ENCODE measurements at regions not wholly inside any gene's neighbourhood (a gene's known extent, or its start where the extent isn't known, plus 50 kb on each side); places are given as distances from the start of the nearest gene placed in this dataset.

DNA sequence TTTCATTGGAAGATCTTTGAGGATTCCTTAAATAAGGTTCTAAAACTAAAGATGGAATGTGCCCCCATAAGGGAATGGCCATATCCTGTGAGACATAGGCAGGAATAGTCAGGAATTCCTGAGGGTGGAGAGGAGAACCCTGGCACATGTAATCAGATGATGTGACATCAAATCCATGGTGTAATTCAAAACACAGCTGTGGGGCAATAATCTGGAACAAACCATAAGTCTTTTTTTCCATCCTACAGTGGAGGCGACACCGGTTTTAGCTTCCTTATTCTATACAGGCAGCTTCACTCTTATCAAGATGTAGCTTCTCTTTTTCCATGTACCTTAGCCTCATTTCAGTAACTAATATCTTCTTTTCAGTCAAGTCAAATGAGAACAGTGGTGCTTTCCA, 133.6 kb upstream of the CITED2 start:
- DNase-seq, result no peak

DNA sequence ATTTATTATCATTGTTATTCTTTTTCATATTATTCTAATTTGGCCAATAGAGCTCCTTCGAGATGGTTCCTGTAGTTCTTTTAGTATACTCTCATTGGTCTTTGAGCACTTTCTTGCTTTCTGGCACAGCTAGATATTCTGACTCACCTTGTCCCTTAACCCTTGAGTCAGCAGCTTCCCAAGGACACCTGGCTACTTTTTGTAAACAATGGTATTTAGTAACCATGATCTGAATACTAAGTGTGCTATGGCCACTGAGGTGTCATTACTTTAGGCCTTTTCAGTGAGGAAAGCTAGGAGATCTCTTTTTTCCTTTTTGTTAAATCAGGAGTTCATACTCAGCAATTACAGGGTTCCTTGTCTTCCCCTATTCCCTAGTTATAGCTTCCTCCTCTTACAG, 126.5 kb upstream of the CITED2 start:
- DNase-seq, result no peak

GRCh38 chr6:139498715-139499114, 124.3 kb upstream of the CITED2 start:
- no peak for DNase-seq

DNA sequence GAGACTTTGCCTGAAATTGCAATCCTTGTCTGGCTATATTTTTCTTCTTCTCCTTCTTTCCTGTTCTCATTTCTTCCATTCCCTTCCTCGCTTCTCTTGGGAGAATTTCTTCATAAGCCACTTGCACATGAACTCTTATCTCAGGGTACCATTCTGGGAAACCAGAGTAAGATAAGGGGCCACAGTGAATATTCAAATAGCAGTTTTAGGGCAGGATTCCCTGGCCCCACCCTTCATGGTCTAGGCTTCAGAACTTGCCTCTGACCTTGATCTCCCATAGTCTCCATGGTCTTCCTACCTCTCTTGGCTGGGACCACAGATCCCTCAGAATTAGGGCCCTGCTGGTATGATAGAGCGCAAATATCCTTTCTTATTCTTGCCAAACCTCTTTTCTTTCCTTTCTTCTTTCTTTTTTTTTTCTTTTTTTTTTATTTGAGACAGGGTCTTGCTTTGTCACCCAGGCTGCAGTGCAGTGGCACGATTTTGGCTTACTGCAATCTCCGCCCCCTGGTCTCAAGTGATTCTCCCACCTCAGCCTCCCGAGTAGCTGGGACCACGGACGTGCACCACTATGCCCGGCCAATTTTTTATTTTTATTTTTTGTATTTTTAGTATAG, 123.0 kb upstream of the CITED2 start:
- DNase-seq, result no peak

- no peak for DNase-seq
These were observed 122.4 kb upstream of the CITED2 start for GRCh38 chr6:139496654-139497344.

- DNase-seq, result no peak
These were observed 120.0 kb upstream of the CITED2 start for GRCh38 chr6:139494376-139494990.

GRCh38 chr6:139490482-139490881, 116.0 kb upstream of the CITED2 start:
- no peak for DNase-seq

- no peak for DNase-seq
These were observed 112.0 kb upstream of the CITED2 start for GRCh38 chr6:139486476-139486799.

DNA sequence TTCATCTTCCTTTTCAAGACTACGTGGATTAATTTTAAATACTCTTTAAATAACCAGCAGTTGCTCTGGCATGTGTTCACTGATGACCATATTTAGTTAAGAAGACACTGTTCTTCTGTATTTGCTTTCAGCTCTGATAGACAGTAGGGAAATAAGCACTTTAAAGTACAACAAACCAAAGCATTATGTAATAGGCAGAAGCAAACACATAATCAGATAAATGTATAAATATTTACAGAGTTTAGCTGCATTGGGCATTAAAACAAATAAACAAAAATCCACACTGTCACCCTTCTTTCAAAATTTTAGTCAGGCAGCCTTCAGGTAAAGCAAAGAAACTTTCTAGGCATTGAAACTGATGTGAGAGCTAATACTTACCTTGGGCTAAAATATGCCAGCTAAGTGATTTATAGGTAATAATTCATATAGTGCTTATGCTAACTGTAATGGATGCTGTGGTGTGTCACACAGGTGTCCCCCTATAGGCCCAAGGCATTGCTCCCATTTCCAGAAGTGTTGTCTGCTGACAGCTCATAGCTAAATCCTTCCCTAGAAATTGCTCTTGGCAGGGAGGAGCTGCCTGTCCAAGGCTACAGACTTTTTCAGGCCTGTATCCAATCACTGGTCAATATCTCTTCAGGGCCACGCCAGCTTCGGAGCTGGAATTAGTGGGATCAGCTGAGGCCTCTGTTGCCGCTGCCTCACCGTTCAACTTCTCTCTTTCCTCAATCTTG, 111.5 kb upstream of the CITED2 start:
- no peak for DNase-seq

- no peak for DNase-seq
These were observed 110.7 kb upstream of the CITED2 start for GRCh38 chr6:139485185-139485584.

DNA sequence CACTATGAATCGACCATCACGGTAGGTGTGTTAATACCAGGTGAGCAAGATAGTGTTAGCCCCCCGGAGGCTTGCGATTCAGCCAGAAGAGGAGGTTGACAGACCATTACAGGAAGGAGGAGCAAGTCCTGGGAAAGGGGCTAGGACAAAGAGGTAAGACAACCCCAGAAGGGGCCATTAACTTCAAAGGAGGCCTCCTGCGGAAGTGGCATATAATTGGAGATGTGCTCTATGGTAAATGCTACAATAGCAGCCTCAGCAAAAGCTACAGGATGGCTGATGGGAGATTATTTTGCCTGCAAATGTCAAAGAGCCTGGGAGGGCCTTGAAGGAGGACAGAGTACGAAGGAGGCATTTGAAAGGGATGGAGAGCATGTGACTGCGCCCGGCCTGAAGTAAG, 108.6 kb upstream of the CITED2 start:
- DNase-seq, result no peak

DNA sequence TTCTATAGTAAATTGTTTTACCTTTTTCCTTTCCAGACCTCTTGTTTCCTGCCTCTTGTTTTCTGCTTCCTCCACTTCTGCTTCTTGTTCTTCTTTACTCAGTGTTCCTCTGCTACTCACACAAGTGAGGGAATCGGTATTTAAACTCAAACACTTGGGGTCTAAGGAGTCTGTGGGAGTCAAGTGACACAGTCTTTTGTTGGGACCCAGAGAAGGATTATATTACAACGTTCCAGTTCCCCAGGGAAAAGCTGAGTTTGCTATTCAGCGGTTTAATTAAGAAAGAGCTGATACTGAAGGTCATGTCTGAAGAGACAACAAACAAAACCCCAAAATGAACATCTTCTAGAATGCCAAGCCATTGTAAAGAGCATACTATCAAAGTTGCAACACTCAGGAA, 107.8 kb upstream of the CITED2 start:
- DNase-seq, result peak in 1 of 3 experiments; percentile 43

GRCh38 chr6:139480356-139481165, 106.1 kb upstream of the CITED2 start:
- no peak for DNase-seq

GRCh38 chr6:139479433-139480222, 105.2 kb upstream of the CITED2 start:
- DNase-seq, result no peak

DNA sequence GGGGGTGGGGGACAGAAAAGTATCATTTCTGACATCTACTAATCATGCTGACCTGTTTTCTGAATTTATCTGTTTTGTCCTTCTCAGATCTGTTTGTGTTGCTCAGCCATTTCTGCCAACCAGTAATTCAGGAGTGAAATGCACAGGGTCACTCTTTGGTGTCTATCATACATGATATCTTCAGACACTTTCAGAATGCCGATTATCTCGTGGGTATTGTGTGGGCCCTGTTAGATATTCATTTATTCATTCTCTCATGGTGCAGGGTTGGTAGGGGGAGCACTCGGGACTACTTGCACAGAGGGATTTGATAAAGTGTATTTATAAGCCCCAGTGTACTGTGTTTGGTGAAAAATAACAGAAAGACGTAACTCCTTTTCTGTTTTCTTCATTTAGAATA, 101.2 kb upstream of the CITED2 start:
- DNase-seq, result peak in 1 of 3 experiments; percentile 65

DNA sequence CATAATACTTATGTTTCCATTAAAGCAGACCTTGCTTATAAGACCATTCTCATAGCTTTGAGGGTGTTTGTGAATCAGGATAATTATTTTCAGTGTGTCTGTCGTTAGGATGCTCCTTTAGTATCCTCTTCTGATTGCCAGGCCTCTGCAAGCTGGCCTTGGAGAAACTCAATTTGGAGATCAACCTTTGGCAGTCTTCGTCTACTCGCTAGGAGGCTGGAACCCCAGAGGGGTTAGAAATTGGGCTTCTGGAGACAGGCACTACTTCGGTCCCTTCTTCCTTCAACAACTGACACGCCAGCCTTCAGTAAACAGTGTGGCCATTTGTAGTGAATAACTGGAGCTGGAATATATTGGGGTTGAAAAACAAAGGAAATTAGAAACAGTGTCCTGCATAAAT, 100.8 kb upstream of the CITED2 start:
- peak in 2 of 3 experiments; percentile 39 to 78 for DNase-seq

DNA sequence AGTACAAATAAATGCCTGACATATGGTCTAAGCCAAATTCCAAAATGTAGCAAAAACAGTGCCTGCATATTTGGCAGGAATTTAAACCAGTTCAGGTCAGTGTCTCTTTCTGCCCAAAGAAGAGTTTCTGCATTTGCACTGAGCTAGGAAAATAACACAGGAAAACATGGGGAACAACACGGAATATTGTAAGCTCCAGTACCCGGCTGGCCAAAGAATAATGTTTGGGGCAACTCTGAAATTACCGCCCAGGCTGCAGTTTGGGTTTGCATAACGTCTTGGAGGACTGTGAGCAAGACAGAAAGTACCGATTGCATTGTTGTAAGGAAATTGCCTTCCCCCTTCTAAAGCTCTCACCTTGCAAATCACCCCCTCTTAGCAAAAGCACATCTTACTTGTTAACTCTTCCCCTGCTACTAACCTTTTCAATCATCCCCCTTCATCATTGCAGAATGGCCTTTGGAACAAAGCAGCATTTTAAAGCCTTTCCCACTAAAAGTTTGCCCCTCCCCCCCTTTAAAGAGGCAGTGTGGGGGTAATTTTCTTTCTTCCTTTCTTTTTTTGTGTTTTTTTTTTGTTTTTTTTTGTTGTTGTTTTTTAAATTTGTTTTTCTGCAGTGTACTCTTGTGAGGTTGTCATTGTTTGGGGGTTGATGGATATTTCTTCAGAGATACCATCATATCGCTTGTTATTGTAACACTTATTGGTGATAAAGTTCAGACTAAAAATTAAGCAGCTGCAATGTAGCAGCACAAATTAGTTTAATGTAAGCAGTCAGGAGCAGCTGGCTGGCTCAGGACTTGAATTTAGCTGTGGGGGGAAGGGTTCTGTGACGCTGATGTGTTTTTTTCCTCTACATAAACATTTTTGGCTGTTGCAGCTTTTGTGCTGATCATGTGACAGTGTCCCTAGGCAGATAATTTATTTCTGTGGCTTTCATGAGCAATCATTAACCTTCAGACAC, 100.0 kb upstream of the CITED2 start:
- peak in 2 of 3 experiments; percentile 71 to 95 for DNase-seq

GRCh38 chr6:139473731-139474130, 99.3 kb upstream of the CITED2 start:
- no peak for DNase-seq

DNA sequence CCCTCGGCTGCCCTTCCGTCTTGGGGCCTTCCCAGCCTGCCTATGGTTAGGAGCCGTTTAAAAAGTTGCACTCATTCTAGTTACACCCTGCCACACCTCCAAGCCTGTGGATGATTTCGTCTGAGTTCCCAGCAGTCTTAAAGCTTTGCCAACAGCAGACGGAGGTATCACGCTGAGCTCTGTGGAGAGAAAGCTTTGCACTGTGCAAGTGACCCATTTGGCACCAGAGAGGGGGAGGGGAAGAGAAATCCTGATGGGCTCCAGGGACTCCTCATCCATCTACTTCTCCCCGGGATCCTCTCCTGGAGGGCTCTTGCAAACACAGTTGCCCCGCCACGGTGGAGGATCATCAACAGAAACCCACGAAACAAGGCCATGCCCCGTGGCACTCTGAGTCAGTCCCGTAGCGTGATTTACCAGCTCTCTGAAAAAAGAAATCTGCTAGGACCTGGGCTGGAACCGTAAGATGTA, 98.8 kb upstream of the CITED2 start:
- peak; percentile 36 to 74 (median 42) for DNase-seq

DNA sequence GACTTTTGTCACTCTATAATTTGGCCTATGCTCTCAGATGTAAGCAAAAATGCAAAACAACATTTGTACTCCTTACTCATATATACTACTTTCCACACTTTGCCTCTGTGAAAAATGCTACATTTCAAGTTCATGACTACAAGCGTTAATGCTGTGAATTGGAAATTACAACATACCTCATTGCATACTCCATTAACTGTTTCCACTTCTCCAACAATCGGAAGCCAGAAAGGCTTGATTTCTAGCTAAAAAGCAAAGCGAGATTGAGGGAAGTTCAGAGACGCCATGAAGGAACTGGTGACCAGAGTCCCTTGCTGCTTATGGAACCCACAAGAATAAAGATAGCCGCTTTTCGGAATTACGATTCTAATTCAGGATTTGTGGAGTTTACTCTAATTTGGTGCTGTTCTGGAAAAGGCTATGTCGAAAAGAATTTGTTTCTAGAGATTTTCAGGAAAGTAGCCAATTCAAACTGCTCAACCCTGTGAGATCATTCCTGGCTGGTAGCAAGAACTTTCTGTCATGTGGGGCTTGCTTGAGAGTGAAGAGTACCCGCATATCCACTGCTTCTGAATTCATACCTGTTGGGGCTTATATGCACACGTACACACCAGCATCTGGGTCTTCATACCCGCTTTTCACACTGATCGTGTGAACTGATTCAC, 98.0 kb upstream of the CITED2 start:
- no peak for DNase-seq
